RKO (cell line): ENCODE measurements at regions not wholly inside any gene's neighbourhood (a gene's known extent, or its start where the extent isn't known, plus 50 kb on each side); places are given as distances from the start of the nearest gene placed in this dataset.
A peak's percentile ranks its signal among the peaks of the same experiment; 100 is the strongest.
"Not testable (repeated sequence)": the region's sequence is repeated elsewhere in the genome, so short reads cannot be mapped to it uniquely, and the experiment has no call there.

Experiments used
- DNase-seq: peaks from one replicate; pipeline ENCODE4 v3.0.0-alpha.2; 2016; ENCODE audit warnings: low spot score

- DNase-seq: no peak
These were observed 147.4 kb upstream of the RPS23 start for GRCh38 chr5:82425591-82425990.

GRCh38 chr5:82424211-82424610 lies 146.1 kb upstream of the RPS23 start:
- no peak for DNase-seq

- DNase-seq: no peak
These were observed 144.6 kb upstream of the RPS23 start for GRCh38 chr5:82422751-82423181.

- DNase-seq: no peak
These were observed 144.0 kb upstream of the RPS23 start for GRCh38 chr5:82422001-82422740.

GRCh38 chr5:82421119-82421518 lies 143.0 kb upstream of the RPS23 start:
- peak; percentile 44 for DNase-seq

- not testable (repeated sequence) for DNase-seq
These were observed 142.4 kb upstream of the RPS23 start for GRCh38 chr5:82420524-82420923.

- DNase-seq: no peak
These were observed 141.6 kb upstream of the RPS23 start for GRCh38 chr5:82419559-82420332.

- no peak for DNase-seq
These were observed 140.4 kb upstream of the RPS23 start for GRCh38 chr5:82418608-82418950.

GRCh38 chr5:82417776-82418607 lies 139.8 kb upstream of the RPS23 start:
- DNase-seq: no peak

- no peak for DNase-seq
These were observed 138.4 kb upstream of the RPS23 start for GRCh38 chr5:82416512-82416911.

- DNase-seq: no peak
These were observed 135.9 kb upstream of the RPS23 start for GRCh38 chr5:82414041-82414388.

GRCh38 chr5:82413302-82414040 lies 135.3 kb upstream of the RPS23 start:
- no peak for DNase-seq

GRCh38 chr5:82408033-82408432 lies 129.9 kb upstream of the RPS23 start:
- no peak for DNase-seq

GRCh38 chr5:82406205-82406773 lies 128.1 kb upstream of the RPS23 start:
- no peak for DNase-seq

GRCh38 chr5:82405618-82406204 lies 127.6 kb upstream of the RPS23 start:
- DNase-seq: no peak

GRCh38 chr5:82405161-82405560 lies 127.0 kb upstream of the RPS23 start:
- DNase-seq: no peak

GRCh38 chr5:82404382-82404945 lies 126.3 kb upstream of the RPS23 start:
- DNase-seq: no peak

- DNase-seq: no peak
These were observed 125.6 kb upstream of the RPS23 start for GRCh38 chr5:82403724-82404123.

GRCh38 chr5:82403026-82403425 lies 124.9 kb upstream of the RPS23 start:
- DNase-seq: no peak

- no peak for DNase-seq
These were observed 121.0 kb upstream of the RPS23 start for GRCh38 chr5:82399111-82399510.

- DNase-seq: no peak
These were observed 119.7 kb upstream of the RPS23 start for GRCh38 chr5:82397741-82398320.
